Chondrocyte (in vitro differentiated cells): ENCODE measurements at regions not wholly inside any gene's neighbourhood (a gene's known extent, or its start where the extent isn't known, plus 50 kb on each side); places are given as distances from the start of the nearest gene placed in this dataset.

ENCODE experiments used
- DNase-seq: peaks from one replicate; pipeline ENCODE4 v3.0.0; 2021; ENCODE audit warnings: mixed read lengths, low spot score
- H3K27ac Mint-ChIP-seq: one replicate; pipeline ENCODE4 v1.8.0; 2021; ENCODE audit warnings: mild to moderate bottlenecking, moderate library complexity, mixed read lengths; ENCODE audit not compliant: unreplicated experiment
- H3K27me3 Mint-ChIP-seq: 2 replicates; pipeline ENCODE4 v1.8.0; 2021; ENCODE audit warnings: low read depth, mixed read lengths
- H3K36me3 Mint-ChIP-seq: 2 replicates; pipeline ENCODE4 v1.8.0; 2021; ENCODE audit warnings: low read depth, mixed read lengths
- H3K4me1 Mint-ChIP-seq: 2 replicates; pipeline ENCODE4 v1.8.0; 2021; ENCODE audit warnings: low read depth, mild to moderate bottlenecking, mixed read lengths
- H3K4me3 Mint-ChIP-seq: one replicate; pipeline ENCODE4 v1.8.0; 2021; ENCODE audit warnings: mild to moderate bottlenecking, moderate library complexity, mixed read lengths; ENCODE audit not compliant: unreplicated experiment
- H3K9me3 Mint-ChIP-seq: 2 replicates; pipeline ENCODE4 v1.8.0; 2021; ENCODE audit warnings: low read depth, mixed read lengths
- CTCF ChIP-seq: fragments of 200-600 bp; sonication (generic); IDR thresholded peaks from 2 replicates; pipeline ENCODE4 v1.5.0; 2021; ENCODE audit warnings: antibody characterized with exemption, mild to moderate bottlenecking, moderate library complexity

GRCh38 chrX:107507744-107508117 lies 58.3 kb downstream of the FRMPD3 start:
- no peak overlapping the region for H3K27ac Mint-ChIP-seq
- no peak overlapping the region for H3K4me3 Mint-ChIP-seq
- peaks cover 3% of the 10 kb centered on the region for H3K4me1 Mint-ChIP-seq
- no peaks in the 10 kb centered on the region for H3K36me3 Mint-ChIP-seq
- peaks cover 47% of the 10 kb centered on the region for H3K27me3 Mint-ChIP-seq
- peaks cover 17% of the 10 kb centered on the region for H3K9me3 Mint-ChIP-seq
- no peak for DNase-seq
- no peak for TF ChIP-seq CTCF

- Mint-ChIP-seq H3K4me3 (no peak overlapping the region), H3K27me3 (peaks cover 42% of the 10 kb centered on the region), H3K27ac (no peak overlapping the region), H3K9me3 (peaks cover 17% of the 10 kb centered on the region), H3K36me3 (no peaks in the 10 kb centered on the region), H3K4me1 (peaks cover 3% of the 10 kb centered on the region)
- TF ChIP-seq CTCF: no peak
- DNase-seq: no peak
These were observed 59.5 kb downstream of the FRMPD3 start for GRCh38 chrX:107508925-107509324.

GRCh38 chrX:107514944-107515343 lies 65.5 kb downstream of the FRMPD3 start:
- no peak overlapping the region for H3K27ac Mint-ChIP-seq
- no peak for DNase-seq
- no peak overlapping the region for H3K4me3 Mint-ChIP-seq
- peaks cover 18% of the 10 kb centered on the region for H3K27me3 Mint-ChIP-seq
- no peaks in the 10 kb centered on the region for H3K4me1 Mint-ChIP-seq
- peaks cover 7% of the 10 kb centered on the region for H3K9me3 Mint-ChIP-seq
- TF ChIP-seq CTCF: no peak
- no peaks in the 10 kb centered on the region for H3K36me3 Mint-ChIP-seq

- DNase-seq: no peak
- no peak for TF ChIP-seq CTCF
- no peaks in the 10 kb centered on the region for H3K4me1 Mint-ChIP-seq
- no peaks in the 10 kb centered on the region for H3K36me3 Mint-ChIP-seq
- H3K27me3 Mint-ChIP-seq: peaks cover 5% of the 10 kb centered on the region
- no peak overlapping the region for H3K4me3 Mint-ChIP-seq
- no peaks in the 10 kb centered on the region for H3K9me3 Mint-ChIP-seq
- H3K27ac Mint-ChIP-seq: no peak overlapping the region
These were observed 72.6 kb downstream of the FRMPD3 start for GRCh38 chrX:107521877-107522586.

- Mint-ChIP-seq H3K27me3 (peaks cover 10% of the 10 kb centered on the region), H3K4me3 (no peak overlapping the region)
These were observed 73.4 kb downstream of the FRMPD3 start for GRCh38 chrX:107522901-107523300.

More at GRCh38 chrX:107522901-107523300, 73.4 kb downstream of the FRMPD3 start:
- DNase-seq: no peak
- no peaks in the 10 kb centered on the region for H3K4me1 Mint-ChIP-seq
- H3K36me3 Mint-ChIP-seq: no peaks in the 10 kb centered on the region
- H3K9me3 Mint-ChIP-seq: no peaks in the 10 kb centered on the region
- H3K27ac Mint-ChIP-seq: no peak overlapping the region
- no peak for TF ChIP-seq CTCF
